ENCODE measurements at regions not wholly inside any gene's neighbourhood (a gene's known extent, or its start where the extent isn't known, plus 50 kb on each side); places are given as distances from the start of the nearest gene placed in this dataset.
"Not testable (repeated sequence)": the region's sequence is repeated elsewhere in the genome, so short reads cannot be mapped to it uniquely, and the experiment has no call there.

- no peak for DNase-seq
Observed at GRCh38 chr9:95729669-95730368, 145.7 kb upstream of the ERCC6L2 start.

- DNase-seq: no peak
Observed at GRCh38 chr9:95729046-95729445, 146.4 kb upstream of the ERCC6L2 start.

GRCh38 chr9:95727947-95728520 lies 147.5 kb upstream of the ERCC6L2 start:
- no peak for DNase-seq

GRCh38 chr9:95726756-95727155 lies 148.7 kb upstream of the ERCC6L2 start:
- DNase-seq: no peak

DNA sequence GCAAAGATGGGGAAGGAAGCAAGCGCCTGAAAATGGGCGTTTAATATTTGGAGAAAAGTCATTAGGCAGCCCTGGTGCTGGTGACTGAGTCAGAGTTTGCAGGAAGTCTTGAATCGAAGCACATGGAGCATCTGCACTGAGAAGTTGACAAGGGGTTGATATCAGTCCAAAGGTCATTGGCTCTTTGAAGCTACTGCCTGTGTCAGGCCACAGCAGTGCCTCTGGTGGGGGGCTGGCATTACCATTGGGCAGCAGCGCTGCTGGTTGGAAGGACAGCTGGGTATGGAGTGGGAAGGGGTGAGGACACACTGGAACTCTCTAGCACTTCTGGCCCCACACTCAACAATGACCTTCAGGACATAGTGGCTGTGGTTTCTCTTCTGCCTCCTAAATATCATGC lies 150.4 kb upstream of the ERCC6L2 start:
- no peak for DNase-seq

- DNase-seq: no peak
Observed at GRCh38 chr9:95724253-95724991, 151.1 kb upstream of the ERCC6L2 start.

DNA sequence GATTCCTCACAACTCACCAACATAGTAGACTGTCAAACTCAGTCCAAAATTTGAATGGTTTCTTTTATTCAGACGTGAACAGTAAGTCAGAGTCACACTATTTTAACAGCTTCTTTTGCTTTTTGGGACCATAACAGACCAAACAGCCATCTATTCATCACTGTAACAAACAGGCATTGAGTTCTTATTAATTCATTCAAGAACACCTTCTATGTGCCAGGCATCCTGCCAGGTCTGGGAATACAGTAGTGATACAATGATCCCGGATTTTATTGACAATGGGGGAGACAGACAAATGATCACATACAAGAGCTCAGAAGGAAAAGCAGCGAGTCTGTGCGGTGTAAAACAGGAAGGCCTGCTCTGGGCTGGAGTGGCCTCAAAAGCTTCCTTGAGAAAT lies 153.3 kb upstream of the ERCC6L2 start:
- no peak for DNase-seq

DNA sequence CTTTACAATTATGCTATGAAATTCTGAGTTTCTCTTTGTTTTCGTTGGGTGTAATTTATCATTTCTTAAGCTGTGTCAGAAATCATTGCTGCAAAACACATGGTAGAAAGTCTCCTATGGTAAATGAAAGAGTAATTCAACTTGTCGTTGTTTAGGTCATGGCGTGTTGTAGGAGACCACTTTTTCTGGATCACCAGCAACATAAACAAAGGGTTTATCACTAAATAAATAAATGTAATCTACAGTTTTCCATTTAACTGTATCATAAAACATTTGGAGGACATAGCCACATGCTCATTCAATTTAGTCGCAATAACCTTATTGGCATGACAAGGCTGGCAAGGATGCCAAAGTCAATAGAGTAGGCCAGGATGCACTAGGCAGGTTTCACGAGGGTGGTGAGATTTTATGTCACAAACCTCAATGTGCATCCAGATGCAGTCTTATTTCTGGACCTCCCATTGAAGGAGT lies 154.4 kb upstream of the ERCC6L2 start:
- no peak for DNase-seq

DNA sequence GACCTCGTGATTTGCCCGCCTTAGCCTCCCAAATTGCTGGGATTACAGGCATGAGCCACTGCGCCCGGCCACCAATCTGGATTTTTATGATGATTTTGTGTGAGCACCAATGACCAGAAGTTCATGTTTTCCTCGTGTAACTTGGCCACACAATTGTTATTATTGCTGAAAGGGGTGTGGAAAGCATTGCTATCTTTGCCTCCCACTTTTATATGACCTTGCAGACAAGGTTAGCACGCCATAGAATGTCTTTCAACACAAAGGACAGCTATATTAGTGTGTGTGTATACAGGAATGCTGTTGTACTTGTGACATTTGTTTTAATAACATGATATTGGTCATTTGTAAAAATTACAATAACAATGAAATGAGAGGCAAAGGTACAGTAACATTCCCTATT lies 155.0 kb upstream of the ERCC6L2 start:
- DNase-seq: no peak

DNA sequence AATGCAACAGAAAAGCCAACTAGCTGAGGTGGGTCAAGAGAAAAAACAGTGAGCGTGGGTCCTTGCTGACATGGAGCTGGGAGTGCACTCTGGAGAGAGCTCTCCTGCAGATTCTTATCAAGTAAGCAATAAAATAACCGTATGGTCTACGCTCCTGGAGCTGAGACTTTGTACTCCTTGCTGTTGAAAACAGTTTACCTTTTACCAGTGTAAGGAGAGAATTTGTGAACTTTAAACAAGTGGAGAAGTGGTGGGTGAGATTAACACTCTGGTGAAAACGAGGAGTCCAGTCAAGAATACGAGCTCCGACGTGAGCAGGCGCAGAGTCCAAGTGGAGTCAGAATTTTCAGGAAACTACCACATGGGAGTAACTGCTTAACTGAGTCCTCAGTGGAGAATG lies 156.1 kb upstream of the ERCC6L2 start:
- no peak for DNase-seq

GRCh38 chr9:95718263-95718662 lies 157.2 kb upstream of the ERCC6L2 start:
- no peak for DNase-seq

- DNase-seq: no peak
Observed at GRCh38 chr9:95715868-95716435, 159.5 kb upstream of the ERCC6L2 start.

DNA sequence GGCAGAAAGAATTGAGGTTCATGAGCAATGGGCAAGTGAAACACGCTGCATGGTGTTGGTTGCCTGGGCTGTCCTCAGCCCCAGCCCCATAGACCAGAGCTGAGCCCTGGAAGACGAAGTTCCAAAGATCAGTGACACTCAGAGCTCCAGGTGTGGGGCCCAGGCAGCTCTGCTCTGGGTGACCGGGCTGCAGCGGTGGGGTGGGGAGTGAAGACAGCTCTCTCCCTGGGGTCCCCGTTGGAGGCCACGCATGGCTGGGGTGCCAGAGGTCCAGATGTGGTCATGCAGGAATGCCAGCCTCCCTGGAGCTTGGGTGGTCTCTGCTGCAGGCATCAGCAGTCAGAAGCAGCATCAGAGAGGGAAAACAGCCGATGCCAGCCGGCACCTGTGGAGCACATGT lies 165.0 kb upstream of the ERCC6L2 start:
- no peak for DNase-seq

GRCh38 chr9:95696701-95697100 lies 178.8 kb upstream of the ERCC6L2 start:
- no peak for DNase-seq

DNA sequence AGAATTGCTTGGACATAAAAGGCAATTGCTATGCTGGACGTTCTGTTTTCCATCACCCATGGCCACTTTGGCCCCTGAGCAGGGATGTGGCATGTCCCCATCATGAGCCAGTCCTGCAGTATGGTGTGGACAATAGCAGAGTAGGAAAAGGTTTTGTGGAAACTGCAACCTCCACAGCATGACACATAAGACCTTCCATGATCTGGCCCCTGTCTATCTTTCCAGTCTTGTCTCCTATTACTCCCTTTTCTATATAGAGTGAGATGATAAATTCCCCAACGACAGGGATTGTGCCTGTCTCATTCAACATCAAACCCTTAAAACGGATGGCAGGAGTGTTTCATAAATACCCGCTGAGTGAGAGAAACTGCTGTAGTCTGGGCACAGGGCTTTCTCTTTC lies 174.7 kb upstream of the PTCH1 start:
- DNase-seq: no peak

GRCh38 chr9:95689669-95690068 lies 172.9 kb upstream of the PTCH1 start:
- DNase-seq: no peak

- no peak for DNase-seq
Observed at GRCh38 chr9:95684516-95684915, 167.7 kb upstream of the PTCH1 start.

DNA sequence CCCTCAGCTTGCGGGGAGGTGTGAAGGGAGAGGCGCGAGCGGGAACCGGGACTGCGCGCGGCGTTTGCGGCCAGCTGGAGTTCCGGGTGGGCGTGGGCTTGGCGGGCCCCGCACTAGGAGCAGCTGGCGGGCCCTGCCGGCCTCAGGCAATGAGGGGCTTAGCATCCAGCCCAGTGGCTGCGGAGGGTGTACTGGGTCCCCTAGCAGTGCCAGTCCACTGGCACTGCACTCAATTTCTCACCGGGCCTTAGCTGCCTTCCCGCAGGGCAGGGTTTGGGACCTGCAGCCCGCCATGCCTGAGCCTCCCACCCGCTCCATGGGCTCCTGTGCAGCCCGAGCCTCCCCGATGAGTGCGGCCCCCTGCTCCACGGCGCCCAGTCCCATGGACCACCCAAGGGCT lies 163.5 kb upstream of the PTCH1 start:
- not testable (repeated sequence) for DNase-seq

DNA sequence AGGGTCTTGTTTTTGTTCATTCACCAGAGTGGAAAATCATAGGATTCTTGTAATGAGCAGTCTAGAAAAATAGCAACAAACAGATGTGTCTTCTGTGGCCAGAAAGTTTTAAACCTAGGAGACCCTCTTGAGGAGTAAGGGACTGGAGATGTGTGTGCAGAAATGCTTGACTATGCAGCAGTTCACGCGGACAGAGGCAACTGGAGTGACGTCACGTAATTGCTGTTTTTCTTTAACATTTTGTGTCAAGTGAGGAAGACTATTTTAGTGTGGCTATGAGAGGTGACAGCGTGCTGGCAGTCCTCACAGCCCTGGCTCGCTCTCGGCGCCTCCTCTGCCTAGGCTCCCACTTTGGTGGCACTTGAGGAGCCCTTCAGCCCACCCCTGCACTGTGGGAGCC lies 163.1 kb upstream of the PTCH1 start:
- no peak for DNase-seq

- DNase-seq: no peak
Observed at GRCh38 chr9:95678759-95679158, 162.0 kb upstream of the PTCH1 start.

DNA sequence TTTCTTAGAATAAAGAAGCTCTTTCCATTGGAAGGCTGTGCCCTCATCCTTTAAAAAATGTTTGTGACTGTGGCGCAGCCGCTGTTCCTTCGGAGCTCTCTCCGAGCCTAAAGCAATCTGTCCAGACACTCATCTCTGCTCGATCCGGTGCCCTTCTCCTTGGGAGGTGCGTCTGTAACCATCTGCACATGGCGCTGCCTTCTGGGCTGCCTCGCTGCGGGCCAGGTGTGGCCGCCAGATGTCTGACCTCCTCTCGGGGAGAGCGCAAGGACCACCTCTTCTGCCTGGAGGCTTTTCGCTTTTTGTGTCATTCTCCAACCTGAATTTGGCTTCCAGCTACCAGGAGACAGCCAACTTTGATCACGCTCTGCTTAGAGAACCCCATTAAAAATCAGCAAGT lies 153.4 kb upstream of the PTCH1 start:
- DNase-seq: peak; percentile 20

GRCh38 chr9:95669253-95669652 lies 152.5 kb upstream of the PTCH1 start:
- no peak for DNase-seq

DNA sequence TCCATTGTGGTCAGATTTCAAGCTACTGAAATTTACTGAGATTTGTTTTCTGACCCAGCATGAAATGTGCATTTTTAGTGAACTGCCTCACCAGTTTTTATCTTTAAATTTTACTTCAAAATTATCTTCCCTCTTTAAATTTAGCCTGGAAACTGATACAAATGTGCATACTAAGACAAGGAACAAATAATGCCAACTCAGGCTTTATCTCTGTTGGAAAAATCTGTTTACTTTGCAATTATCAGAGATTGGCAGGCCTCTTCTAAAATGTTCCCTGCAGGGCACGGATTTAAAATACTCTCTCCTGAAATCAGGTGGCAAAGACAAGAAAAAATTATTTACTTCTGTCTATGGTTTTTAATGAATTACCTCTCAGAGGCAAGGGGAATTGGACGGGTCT lies 151.0 kb upstream of the PTCH1 start:
- DNase-seq: peak; percentile 21

- no peak for DNase-seq
Observed at GRCh38 chr9:95666785-95667155, 150.0 kb upstream of the PTCH1 start.

Measured in NCI-H2227 treated with DMSO at 0.1 percent for 48 hours (cell line).